ENCODE measurements at regions not wholly inside any gene's neighbourhood (a gene's known extent, or its start where the extent isn't known, plus 50 kb on each side); places are given as distances from the start of the nearest gene placed in this dataset.

- no peak overlapping the region for H4K8ac ChIP-seq (ENCODE audit: low read depth in 2 of 2, low read length in 2 of 2)
Observed at GRCh38 chr1:115515270-115515669, 126.5 kb upstream of the VANGL1 start.

More at GRCh38 chr1:115515270-115515669, 126.5 kb upstream of the VANGL1 start:
- Histone ChIP-seq H3K4me3 (ENCODE audit: insufficient read depth, low read depth, low read length) (no peak overlapping the region), H2AFZ (replicated peaks; ENCODE audit: low read length, poor library complexity) (no peak overlapping the region), H4K5ac (ENCODE audit: low read depth, low read length) (no peak overlapping the region), H3K79me1 (ENCODE audit: low read depth in 1 of 2, low read length in 2 of 2) (no peaks in the 10 kb centered on the region), H3K9me1 (ENCODE audit: insufficient read depth, low read length) (no peaks in the 10 kb centered on the region), H2BK5ac (ENCODE audit: low read depth, low read length, poor library complexity, severe bottlenecking) (no peak overlapping the region), H4K20me1 (ENCODE audit: insufficient read depth, low read length) (no peaks in the 10 kb centered on the region), H3K9me3 (ENCODE audit: control insufficient read depth, insufficient read depth, low read length) (no peaks in the 10 kb centered on the region), H2AK9ac (replicated peaks; ENCODE audit: low read depth, low read length, poor library complexity) (no peak overlapping the region), H3K4me1 (ENCODE audit: control insufficient read depth, insufficient read depth, low read length) (no peaks in the 10 kb centered on the region), H4K91ac (ENCODE audit: insufficient read depth, low read depth, low read length) (no peak overlapping the region), H3K27ac (ENCODE audit: insufficient read depth, low read length) (no peak overlapping the region), H2BK15ac (ENCODE audit: low read depth, low read length) (no peak overlapping the region), H2BK20ac (ENCODE audit: low read depth, low read length) (no peak overlapping the region), H3K18ac (ENCODE audit: low read depth, low read length) (no peak overlapping the region), H2BK120ac (ENCODE audit: low read depth, low read length) (no peak overlapping the region), H3K4me2 (ENCODE audit: low read depth, low read length) (no peak overlapping the region), H3K27me3 (ENCODE audit: control insufficient read depth, insufficient read depth, low read length) (no peaks in the 10 kb centered on the region), H3K4ac (ENCODE audit: low read depth, low read length) (no peak overlapping the region), H3K9ac (ENCODE audit: low read depth, low read length) (no peak overlapping the region), H3K56ac (ENCODE audit: extremely low read depth, insufficient read depth, low read length) (no peak overlapping the region), H3K36me3 (ENCODE audit: control insufficient read depth, insufficient read depth, low read length) (no peaks in the 10 kb centered on the region), H3K23ac (ENCODE audit: low read depth, low read length) (no peak overlapping the region), H2AK5ac (ENCODE audit: low read depth, low read length) (no peak overlapping the region), H3K14ac (replicated peaks; ENCODE audit: low read depth, low read length) (no peak overlapping the region)
- in situ Hi-C loops (cut with MboI; ENCODE audit: low sequenced_read_pairs): no loop called here
- DNase-seq (no peak), ATAC-seq (ENCODE audit: low read depth) (no peak)
- BruUV-seq (replicated peaks): no TSS peak
- dilution Hi-C loops (cut with HindIII; ENCODE audit: low sequenced_read_pairs, unreplicated experiment): no loop called here
- TF ChIP-seq RFX5 (IDR thresholded peaks at IDR 0.05; ENCODE audit: low read depth, low read length) (no peak), CTCF (conservative IDR thresholded peaks at IDR 0.05; ENCODE audit: low read depth, low read length) (no peak), ELK1 (IDR thresholded peaks at IDR 0.05; ENCODE audit: borderline replicate concordance, low read depth, low read length) (no peak), CEBPB (IDR thresholded peaks at IDR 0.05; ENCODE audit: low read depth, low read length) (no peak), MAZ (IDR thresholded peaks at IDR 0.05; ENCODE audit: borderline replicate concordance, low read depth, low read length) (no peak), NFE2L2 (IDR thresholded peaks at IDR 0.05; ENCODE audit: low read depth, low read length) (no peak)
- ChIA-PET POLR2A (ENCODE audit: unreplicated experiment) (no interaction called here), CTCF (no interaction called here)
- intact Hi-C loops (cut with micrococcal nuclease): loop anchor here (5.0 kb wide), 1 partner anchor 72 kb away; no protein-coding TSS in a partner anchor
- WGBS, 2 experiments (ENCODE audit: extremely low coverage in 2 of 2, insufficient read length in 1 of 2): 100% methylated on average over 1 of the region's 4 CpGs; no CpG with 5 or more reads in 1 of the 2 experiments

Measured in IMR-90 (cell line).